K562 (cell line): ENCODE measurements at regions not wholly inside any gene's neighbourhood (a gene's known extent, or its start where the extent isn't known, plus 50 kb on each side); places are given as distances from the start of the nearest gene placed in this dataset.

Experiments
- ATAC-seq: fragments of 200-7000 bp; cut with Tn5 transposase; 3 replicates; pipeline ENCODE4 v1.9.1; 2020; ENCODE audit warnings: moderate library complexity
- BruUV-seq: library from RNA; stranded (reverse); fragments of 400-500 nt; replicated peaks from 2 replicates; lab custom pipeline; 2021; lab: Mats Ljungman, UMichigan
- CTCF ChIA-PET: fragments of 300-600 bp; formaldehyde crosslinking; extraction: SDS; loops from one replicate; lab custom pipeline; 2021; ENCODE audit warnings: low intra/inter-chr PET ratio; lab: Yijun Ruan, JAX
- POLR2A ChIA-PET: fragments of 300-600, 350-650 bp; sonication (Branson Sonifier 250); formaldehyde crosslinking; extraction: SDS; loops from one replicate; lab custom pipeline; 2021; ENCODE audit warnings: antibody characterized with exemption, inconsistent platforms; lab: Yijun Ruan, JAX
- DNase-seq, 4 experiments: peaks; one replicate each; pipeline versions ENCODE4 v3.0.0 to v3.0.0-alpha.2; 2011 to 2018; ENCODE audit warnings: low spot score in 3 of 4, mixed read lengths in 3 of 4; ENCODE audit errors: extremely low read depth in 1 of 4
- FAIRE-seq: peaks from 2 replicates; lab custom pipeline; 2011; peaks lifted over from hg19 to GRCh38; lab: Jason Lieb, UNC
- H2AFZ ChIP-seq: 2 replicates; pipeline ENCODE4 v1.6.0; 2011; ENCODE audit warnings: low read depth, low read length, control low read depth, inconsistent platforms
- H3K27ac ChIP-seq: fragments of 200-600 bp; 3 replicates; pipeline ENCODE4 v1.8.0; 2011; ENCODE audit warnings: low read depth, mild to moderate bottlenecking, control low read depth, inconsistent platforms, low read length, moderate library complexity, mixed read lengths; ENCODE audit errors: extremely low read depth
- H3K27me3 ChIP-seq, 2 experiments: fragments of 300-600 bp in 1 of 2; 2 replicates in 1 of 2; 3 replicates in 1 of 2; pipeline versions ENCODE4 v1.6.0 to v1.8.0; 2011; ENCODE audit warnings: inconsistent platforms in 2 of 2, low read length in 2 of 2, mild to moderate bottlenecking in 1 of 2, mixed read lengths in 1 of 2, moderate library complexity in 1 of 2; ENCODE audit not compliant: control insufficient read depth in 2 of 2, insufficient read depth in 2 of 2
- H3K36me3 ChIP-seq: fragments of 300-600 bp; 3 replicates; pipeline ENCODE4 v1.8.0; 2011; ENCODE audit warnings: mild to moderate bottlenecking, low read length, inconsistent platforms; ENCODE audit not compliant: control insufficient read depth, insufficient read depth
- H3K4me1 ChIP-seq, 2 experiments: fragments of 200-600 bp in 1 of 2; replicated peaks in 1 of 2; 2 replicates in 1 of 2; 3 replicates in 1 of 2; pipeline versions ENCODE4 v1.5.1 to v1.8.0; 2011; ENCODE audit warnings: inconsistent platforms in 2 of 2, low read length in 2 of 2, mild to moderate bottlenecking in 1 of 2, mixed read lengths in 1 of 2, moderate library complexity in 1 of 2; ENCODE audit not compliant: control insufficient read depth in 2 of 2, insufficient read depth in 2 of 2
- H3K4me2 ChIP-seq: 2 replicates; pipeline ENCODE4 v1.6.1; 2011; ENCODE audit warnings: low read length, control low read depth, inconsistent platforms, mixed read lengths; ENCODE audit not compliant: insufficient read depth
- H3K4me3 ChIP-seq: fragments of 200-600 bp; sonication (generic), shearing (Covaris generic); 2 replicates; pipeline ENCODE4 v1.5.1; 2016; ENCODE audit warnings: control low read depth, inconsistent platforms
- H3K79me2 ChIP-seq: fragments of 200-600 bp; 3 replicates; pipeline ENCODE4 v1.8.0; 2011; ENCODE audit warnings: low read length, inconsistent platforms; ENCODE audit not compliant: control insufficient read depth, insufficient read depth
- H3K9ac ChIP-seq, 2 experiments: 2 replicates each; pipeline versions ENCODE4 v1.6.0 to v1.6.1; 2011; ENCODE audit warnings: low read depth in 2 of 2, low read length in 2 of 2, control low read depth in 1 of 2, inconsistent platforms in 1 of 2, mild to moderate bottlenecking in 1 of 2, mixed read lengths in 1 of 2; ENCODE audit not compliant: insufficient read depth in 1 of 2
- H3K9me1 ChIP-seq: one replicate; pipeline ENCODE4 v1.6.0; 2011; ENCODE audit warnings: inconsistent platforms, mild to moderate bottlenecking, low read length, moderate library complexity; ENCODE audit not compliant: control insufficient read depth, insufficient read depth
- H3K9me3 ChIP-seq: replicated peaks from 2 replicates; pipeline ENCODE4 v1.5.1; 2011; ENCODE audit warnings: low read depth, low read length, inconsistent platforms; ENCODE audit not compliant: control insufficient read depth, insufficient read depth
- H4K20me1 ChIP-seq: replicated peaks from 2 replicates; pipeline ENCODE4 v1.6.1; 2011; ENCODE audit warnings: low read length, inconsistent platforms, mixed read lengths; ENCODE audit not compliant: control insufficient read depth, insufficient read depth
- BHLHE40 ChIP-seq: IDR thresholded peaks from 2 replicates; pipeline ENCODE4 v1.6.1; 2011; ENCODE audit warnings: low read length, improper control_type of control experiment
- CCNT2 ChIP-seq: IDR thresholded peaks from 2 replicates; pipeline ENCODE4 v1.6.1; 2011; ENCODE audit warnings: borderline replicate concordance, low read depth, mild to moderate bottlenecking, moderate library complexity, mixed read lengths, low read length; ENCODE audit not compliant: insufficient read length; ENCODE audit errors: extremely low read depth
- HDAC2 ChIP-seq: fragments of 450-650 bp; IDR thresholded peaks from 2 replicates; pipeline ENCODE4 v1.6.1; 2016; ENCODE audit warnings: mild to moderate bottlenecking
- HMG20B ChIP-seq: fragments of 250-450 bp; sonication (Bioruptor Pico); IDR thresholded peaks from 2 replicates; pipeline ENCODE4 v1.5.0; 2021; ENCODE audit warnings: mild to moderate bottlenecking
- IRF2 ChIP-seq: sonication (generic); formaldehyde crosslinking; IDR thresholded peaks from 2 replicates; pipeline ENCODE4 v1.8.1; 2022; ENCODE audit warnings: mild to moderate bottlenecking, missing genetic modification reagents
- RFX1 ChIP-seq: fragments of 450-650 bp; IDR thresholded peaks from 2 replicates; pipeline ENCODE4 v1.6.1; 2016; ENCODE audit warnings: mild to moderate bottlenecking, moderate library complexity
- SIN3A ChIP-seq, 2 experiments: fragments of 150-350 bp in 1 of 2; IDR thresholded peaks; 2 replicates each; pipeline ENCODE4 v1.6.1; 2011 to 2016; ENCODE audit warnings: borderline replicate concordance in 2 of 2, low read depth in 2 of 2, low read length in 2 of 2, mild to moderate bottlenecking in 2 of 2, moderate library complexity in 2 of 2; ENCODE audit not compliant: control insufficient read depth in 1 of 2
- SMC3 ChIP-seq: conservative IDR thresholded peaks from 2 replicates; pipeline ENCODE4 v1.6.1; 2011; ENCODE audit warnings: low read depth, low read length, improper control_type of control experiment; ENCODE audit not compliant: insufficient read depth
- SRSF7 ChIP-seq: fragments of 200-400 bp; formaldehyde crosslinking; optimal IDR thresholded peaks from 2 replicates; pipeline ENCODE3; 2017; ENCODE audit warnings: mild to moderate bottlenecking, low read depth, low read length
- YY1 ChIP-seq, 3 experiments: IDR thresholded peaks; 2 replicates each; pipeline ENCODE4 v1.6.1; 2011; ENCODE audit warnings: low read length in 2 of 3, mild to moderate bottlenecking in 2 of 3, moderate library complexity in 2 of 3, borderline replicate concordance in 1 of 3, control low read depth in 1 of 3, low read depth in 1 of 3; ENCODE audit not compliant: insufficient read depth in 3 of 3, insufficient replicate concordance in 2 of 3, control insufficient read depth in 1 of 3, insufficient read length in 1 of 3; ENCODE audit errors: extremely low read depth in 1 of 3
- ZKSCAN8 ChIP-seq: fragments of 200-800 bp; sonication (Bioruptor generic); IDR thresholded peaks from 2 replicates; pipeline ENCODE4 v1.6.1; 2016; ENCODE audit warnings: missing genetic modification characterization, missing compliant biosample characterization
- ZNF586 ChIP-seq: fragments of 450-650 bp; formaldehyde crosslinking; conservative IDR thresholded peaks from 2 replicates; pipeline ENCODE4 v1.4.0; 2020; ENCODE audit warnings: mild to moderate bottlenecking, moderate library complexity
- WGBS: fragments of 100-300 bp; shearing (Covaris generic); methylation state at CpG from one replicate; pipeline ENCODE4 v1.1.6; 2016; ENCODE audit warnings: low coverage, mixed read lengths; ENCODE audit not compliant: insufficient coverage; ENCODE audit errors: missing lambda C conversion rate; 5-methylcytosine and 5-hydroxymethylcytosine counted together
- in situ Hi-C: fragments of 300-500 bp; cut with MboI; formaldehyde crosslinking; loops from 4 replicates; pipeline ENCODE4 v1.15.0; 2018; ENCODE audit warnings: inconsistent platforms, mixed read lengths
- intact Hi-C: fragments of 100-400 bp; cut with micrococcal nuclease; formaldehyde crosslinking; loops from 2 replicates; pipeline ENCODE4 v1.14.2; 2022
- TF ChIP-seq, protein P1 (sequence below): sonication (generic); formaldehyde crosslinking; IDR thresholded peaks from 2 replicates; pipeline ENCODE4 v1.9.0; 2022; ENCODE audit warnings: mild to moderate bottlenecking, missing genetic modification reagents
- TF ChIP-seq, protein P2 (sequence below): sonication (generic); formaldehyde crosslinking; IDR thresholded peaks from 2 replicates; pipeline ENCODE4 v1.8.0; 2022; ENCODE audit warnings: missing genetic modification reagents, mild to moderate bottlenecking, borderline replicate concordance

DNA sequence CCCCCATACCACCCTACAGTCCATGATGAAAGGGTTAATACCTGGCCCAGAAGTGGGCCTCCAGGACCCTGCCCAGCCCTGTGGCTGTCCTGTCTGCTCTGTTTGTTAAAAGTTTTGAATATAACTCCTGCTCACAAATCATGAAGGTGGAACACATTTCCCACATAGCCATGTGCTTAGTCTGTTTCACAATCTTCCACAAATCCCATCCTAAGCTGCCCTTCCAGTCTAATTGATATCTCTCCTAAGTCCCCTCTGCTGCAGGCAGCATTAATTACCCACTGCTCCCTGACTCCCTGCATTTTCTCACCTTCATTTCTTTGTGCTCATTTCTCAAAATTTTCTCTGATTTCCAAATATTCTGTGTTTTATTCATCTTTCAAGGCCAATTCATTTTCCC, 142.6 kb downstream of the AASDH start (continued):
- TF ChIP-seq, protein P1, sequence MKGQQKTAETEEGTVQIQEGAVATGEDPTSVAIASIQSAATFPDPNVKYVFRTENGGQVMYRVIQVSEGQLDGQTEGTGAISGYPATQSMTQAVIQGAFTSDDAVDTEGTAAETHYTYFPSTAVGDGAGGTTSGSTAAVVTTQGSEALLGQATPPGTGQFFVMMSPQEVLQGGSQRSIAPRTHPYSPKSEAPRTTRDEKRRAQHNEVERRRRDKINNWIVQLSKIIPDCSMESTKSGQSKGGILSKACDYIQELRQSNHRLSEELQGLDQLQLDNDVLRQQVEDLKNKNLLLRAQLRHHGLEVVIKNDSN (CRISPR knock-in tag) = no peak
- TF ChIP-seq CCNT2 = no peak

DNA sequence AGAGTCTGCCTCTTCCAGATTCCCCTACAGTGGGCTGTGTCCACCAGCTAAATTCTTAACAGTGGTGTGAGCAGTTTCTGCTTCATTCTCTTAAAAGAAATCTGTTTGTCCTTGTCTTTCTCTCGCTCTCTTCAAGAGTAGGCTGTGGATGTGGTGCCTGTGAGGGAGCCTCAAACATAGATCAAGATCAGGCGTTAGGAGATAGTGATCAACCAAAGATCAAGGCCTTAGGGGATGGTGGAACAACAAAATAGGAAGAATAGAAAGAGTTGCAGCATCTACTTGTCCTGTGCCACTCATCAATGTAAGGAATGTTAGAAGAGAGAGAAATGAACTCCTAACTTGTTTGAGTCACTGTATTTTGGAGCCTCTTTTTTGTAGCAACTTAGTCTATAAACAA, 144.2 kb downstream of the AASDH start:
- DNase-seq = no peak
- intact Hi-C loops = no loop called here
- ChIA-PET POLR2A (interaction anchor here (0.7 kb wide), 1 partner anchor 80 kb away, joined by 3 read pairs; no protein-coding TSS in a partner anchor), CTCF (no interaction called here)
- no peak overlapping the region for H3K4me3 ChIP-seq
- no peak overlapping the region for H3K9ac ChIP-seq
- H3K27me3 ChIP-seq = peaks cover 4 to 14% of the 10 kb centered on the region in 2 experiments; a peak in 3 of 5 replicates
- no peaks in the 10 kb centered on the region for H3K36me3 ChIP-seq
- no peaks in the 10 kb centered on the region for H3K9me1 ChIP-seq
- in situ Hi-C loops = no loop called here
- H3K4me1 ChIP-seq = no peaks in the 10 kb centered on the region
- no peak for ATAC-seq
- BruUV-seq = no TSS peak
- H3K27ac ChIP-seq = no peak overlapping the region
- no peaks in the 10 kb centered on the region for H4K20me1 ChIP-seq
- TF ChIP-seq SRSF7 = no peak
- TF ChIP-seq YY1 (IDR thresholded peaks at IDR 0.05; ENCODE audit: borderline replicate concordance in 1 of 3, control insufficient read depth in 1 of 3, extremely low read depth in 1 of 3, insufficient read depth in 3 of 3, insufficient read length in 1 of 3, insufficient replicate concordance in 2 of 3, low read depth in 1 of 3, low read length in 2 of 3) = no peak
- TF ChIP-seq IRF2 = no peak
- TF ChIP-seq, protein P2, sequence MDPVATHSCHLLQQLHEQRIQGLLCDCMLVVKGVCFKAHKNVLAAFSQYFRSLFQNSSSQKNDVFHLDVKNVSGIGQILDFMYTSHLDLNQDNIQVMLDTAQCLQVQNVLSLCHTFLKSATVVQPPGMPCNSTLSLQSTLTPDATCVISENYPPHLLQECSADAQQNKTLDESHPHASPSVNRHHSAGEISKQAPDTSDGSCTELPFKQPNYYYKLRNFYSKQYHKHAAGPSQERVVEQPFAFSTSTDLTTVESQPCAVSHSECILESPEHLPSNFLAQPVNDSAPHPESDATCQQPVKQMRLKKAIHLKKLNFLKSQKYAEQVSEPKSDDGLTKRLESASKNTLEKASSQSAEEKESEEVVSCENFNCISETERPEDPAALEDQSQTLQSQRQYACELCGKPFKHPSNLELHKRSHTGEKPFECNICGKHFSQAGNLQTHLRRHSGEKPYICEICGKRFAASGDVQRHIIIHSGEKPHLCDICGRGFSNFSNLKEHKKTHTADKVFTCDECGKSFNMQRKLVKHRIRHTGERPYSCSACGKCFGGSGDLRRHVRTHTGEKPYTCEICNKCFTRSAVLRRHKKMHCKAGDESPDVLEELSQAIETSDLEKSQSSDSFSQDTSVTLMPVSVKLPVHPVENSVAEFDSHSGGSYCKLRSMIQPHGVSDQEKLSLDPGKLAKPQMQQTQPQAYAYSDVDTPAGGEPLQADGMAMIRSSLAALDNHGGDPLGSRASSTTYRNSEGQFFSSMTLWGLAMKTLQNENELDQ = no peak
- TF ChIP-seq BHLHE40 = no peak
- no peak for TF ChIP-seq ZKSCAN8 (CRISPR knock-in tag)
- TF ChIP-seq HDAC2 = no peak
- no peak for TF ChIP-seq ZNF586
- TF ChIP-seq HMG20B (CRISPR knock-in tag) = no peak
- TF ChIP-seq SIN3A (IDR thresholded peaks at IDR 0.05; ENCODE audit: borderline replicate concordance in 2 of 2, control insufficient read depth in 1 of 2, low read depth in 2 of 2, low read length in 2 of 2) = no peak
- TF ChIP-seq RFX1 = no peak
- no peak for TF ChIP-seq SMC3
- 0% methylated on average over 2 of the region's 2 CpGs for WGBS
- no peak overlapping the region for H2AFZ ChIP-seq
- no peaks in the 10 kb centered on the region for H3K79me2 ChIP-seq
- H3K9me3 ChIP-seq = no peaks in the 10 kb centered on the region
- H3K4me2 ChIP-seq = no peak overlapping the region
- no peak for FAIRE-seq
